GM18858 (cell line): ENCODE measurements at regions not wholly inside any gene's neighbourhood (a gene's known extent, or its start where the extent isn't known, plus 50 kb on each side); places are given as distances from the start of the nearest gene placed in this dataset.
"Not testable (repeated sequence)": the region's sequence is repeated elsewhere in the genome, so short reads cannot be mapped to it uniquely, and the experiment has no call there.

Source experiments
- ATAC-seq: cut with Tn5 transposase; IDR thresholded peaks from one replicate; pipeline ENCODE4 v1.9.1; 2021; ENCODE audit not compliant: unreplicated experiment

- no peak for ATAC-seq
Measured at GRCh38 chr1:229913489-229913888, 153.5 kb upstream of the GALNT2 start.

- ATAC-seq: not testable (repeated sequence)
Measured at GRCh38 chr1:229919488-229919887, 147.6 kb upstream of the GALNT2 start.

GRCh38 chr1:229920683-229921082 lies 146.4 kb upstream of the GALNT2 start:
- no peak for ATAC-seq

- no peak for ATAC-seq
Measured at GRCh38 chr1:229922249-229922648, 144.8 kb upstream of the GALNT2 start.

GRCh38 chr1:229924639-229925038 lies 142.4 kb upstream of the GALNT2 start:
- ATAC-seq: no peak

- no peak for ATAC-seq
Measured at GRCh38 chr1:229928767-229929166, 138.3 kb upstream of the GALNT2 start.

GRCh38 chr1:229931751-229932150 lies 135.3 kb upstream of the GALNT2 start:
- ATAC-seq: not testable (repeated sequence)

- ATAC-seq: not testable (repeated sequence)
Measured at GRCh38 chr1:229935157-229935556, 131.9 kb upstream of the GALNT2 start.

- ATAC-seq: no peak
Measured at GRCh38 chr1:229938551-229938950, 128.5 kb upstream of the GALNT2 start.

GRCh38 chr1:229940684-229941083 lies 126.4 kb upstream of the GALNT2 start:
- no peak for ATAC-seq

GRCh38 chr1:229941160-229941559 lies 125.9 kb upstream of the GALNT2 start:
- no peak for ATAC-seq

- ATAC-seq: no peak
Measured at GRCh38 chr1:229941831-229942230, 125.2 kb upstream of the GALNT2 start.

- no peak for ATAC-seq
Measured at GRCh38 chr1:229942501-229942900, 124.5 kb upstream of the GALNT2 start.

GRCh38 chr1:229943148-229943714 lies 123.8 kb upstream of the GALNT2 start:
- ATAC-seq: no peak

- no peak for ATAC-seq
Measured at GRCh38 chr1:229943988-229944743, 122.9 kb upstream of the GALNT2 start.

GRCh38 chr1:229945795-229946194 lies 121.2 kb upstream of the GALNT2 start:
- no peak for ATAC-seq

- ATAC-seq: no peak
Measured at GRCh38 chr1:229947968-229948367, 119.1 kb upstream of the GALNT2 start.

GRCh38 chr1:229948438-229948837 lies 118.6 kb upstream of the GALNT2 start:
- no peak for ATAC-seq

GRCh38 chr1:229949500-229949899 lies 117.5 kb upstream of the GALNT2 start:
- no peak for ATAC-seq

GRCh38 chr1:229950020-229950419 lies 117.0 kb upstream of the GALNT2 start:
- ATAC-seq: no peak

GRCh38 chr1:229950908-229951307 lies 116.1 kb upstream of the GALNT2 start:
- no peak for ATAC-seq

- no peak for ATAC-seq
Measured at GRCh38 chr1:229951856-229952534, 115.0 kb upstream of the GALNT2 start.
